ENCODE measurements at regions not wholly inside any gene's neighbourhood (a gene's known extent, or its start where the extent isn't known, plus 50 kb on each side); places are given as distances from the start of the nearest gene placed in this dataset.

DNA sequence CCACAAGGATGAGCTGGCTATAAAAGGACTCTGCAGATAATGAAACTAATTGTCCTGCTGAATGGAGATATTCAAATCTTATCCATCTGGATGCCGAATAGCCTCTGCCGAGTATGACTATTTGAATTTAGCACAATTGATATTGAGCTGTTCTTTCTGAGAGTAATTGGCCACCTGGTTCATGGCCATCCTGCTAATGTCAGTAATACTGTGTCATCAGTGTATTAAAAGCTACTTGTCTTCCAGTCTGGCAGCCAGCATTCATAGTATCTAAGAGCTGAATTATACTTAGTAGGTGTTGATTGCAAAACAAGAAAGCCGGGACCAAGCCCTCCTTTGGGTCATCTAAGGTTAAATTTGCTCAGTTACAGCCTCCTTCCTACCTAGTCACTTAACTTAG, 310.7 kb upstream of the NCAM1 start:
- TF ChIP-seq CTCF (IDR thresholded peaks at IDR 0.05; ENCODE audit: low read depth, low read length, missing input control) (no peak), FOXA1 (IDR thresholded peaks at IDR 0.05) (no peak)

All from liver (tissue), 2 donors.